Neural cell (in vitro differentiated cells): ENCODE measurements at regions not wholly inside any gene's neighbourhood (a gene's known extent, or its start where the extent isn't known, plus 50 kb on each side); places are given as distances from the start of the nearest gene placed in this dataset.

Experiments
- CTCF ChIP-seq: fragments of 450-650 bp; IDR thresholded peaks from 2 replicates; pipeline ENCODE4 v1.5.1; 2014; ENCODE audit warnings: antibody characterized with exemption, mild to moderate bottlenecking, moderate library complexity; ENCODE audit not compliant: poor library complexity, severe bottlenecking
- EP300 ChIP-seq: fragments of 450-650 bp; conservative IDR thresholded peaks from 2 replicates; pipeline ENCODE4 v1.6.1; 2014; ENCODE audit warnings: antibody characterized with exemption, mild to moderate bottlenecking, moderate library complexity; ENCODE audit not compliant: poor library complexity, severe bottlenecking
- EZH2 ChIP-seq: fragments of 200-600, 300-800 bp; shearing (Covaris generic), sonication (generic); IDR thresholded peaks from 2 replicates; pipeline ENCODE4 v1.6.1; 2014; ENCODE audit warnings: antibody characterized with exemption, low read length, borderline replicate concordance, mild to moderate bottlenecking; ENCODE audit not compliant: insufficient read depth, poor library complexity, severe bottlenecking
- MXI1 ChIP-seq: fragments of 450-650 bp; conservative IDR thresholded peaks from 2 replicates; pipeline ENCODE4 v1.6.1; 2014; ENCODE audit warnings: antibody characterized with exemption, mild to moderate bottlenecking; ENCODE audit not compliant: poor library complexity, severe bottlenecking
- POLR2AphosphoS5 ChIP-seq: IDR thresholded peaks from 2 replicates; pipeline ENCODE4 v1.6.1; 2012
- RAD21 ChIP-seq: fragments of 450-650 bp; conservative IDR thresholded peaks from 2 replicates; pipeline ENCODE4 v1.6.1; 2014; ENCODE audit warnings: antibody characterized with exemption, mild to moderate bottlenecking, moderate library complexity
- REST ChIP-seq: IDR thresholded peaks from 2 replicates; pipeline ENCODE4 v1.6.1; 2012; ENCODE audit warnings: borderline replicate concordance
- SMC3 ChIP-seq: fragments of 450-650 bp; conservative IDR thresholded peaks from 2 replicates; pipeline ENCODE4 v1.6.1; 2014; ENCODE audit warnings: antibody characterized with exemption, mild to moderate bottlenecking, moderate library complexity; ENCODE audit not compliant: poor library complexity

GRCh38 chr4:116023049-116023448 lies 909.6 kb upstream of the NDST4 start:
- TF ChIP-seq EZH2, result no peak
- TF ChIP-seq CTCF, result no peak
- no peak for TF ChIP-seq SMC3
- no peak for TF ChIP-seq POLR2AphosphoS5
- no peak for TF ChIP-seq REST
- no peak for TF ChIP-seq EP300
- no peak for TF ChIP-seq MXI1
- no peak for TF ChIP-seq RAD21
